Coronary artery (tissue), 2 donors: ENCODE measurements at regions not wholly inside any gene's neighbourhood (a gene's known extent, or its start where the extent isn't known, plus 50 kb on each side); places are given as distances from the start of the nearest gene placed in this dataset.

Source experiments
- DNase-seq: peaks from one replicate; pipeline ENCODE4 v3.0.0-alpha.2; 2017; ENCODE audit warnings: low spot score
- H3K27ac ChIP-seq, 2 donors: fragments of 200-600 bp; sonication (generic); one replicate each; pipeline ENCODE4 v1.5.1; 2016 to 2019
- H3K4me3 ChIP-seq: fragments of 200-600 bp; sonication (generic); 2 replicates; pipeline ENCODE4 v1.5.1; 2016; ENCODE audit warnings: mild to moderate bottlenecking, moderate library complexity
- CTCF ChIP-seq: fragments of 200-600 bp; sonication (generic); IDR thresholded peaks from one replicate; pipeline ENCODE4 v1.5.1; 2019; ENCODE audit warnings: antibody characterized with exemption

DNA sequence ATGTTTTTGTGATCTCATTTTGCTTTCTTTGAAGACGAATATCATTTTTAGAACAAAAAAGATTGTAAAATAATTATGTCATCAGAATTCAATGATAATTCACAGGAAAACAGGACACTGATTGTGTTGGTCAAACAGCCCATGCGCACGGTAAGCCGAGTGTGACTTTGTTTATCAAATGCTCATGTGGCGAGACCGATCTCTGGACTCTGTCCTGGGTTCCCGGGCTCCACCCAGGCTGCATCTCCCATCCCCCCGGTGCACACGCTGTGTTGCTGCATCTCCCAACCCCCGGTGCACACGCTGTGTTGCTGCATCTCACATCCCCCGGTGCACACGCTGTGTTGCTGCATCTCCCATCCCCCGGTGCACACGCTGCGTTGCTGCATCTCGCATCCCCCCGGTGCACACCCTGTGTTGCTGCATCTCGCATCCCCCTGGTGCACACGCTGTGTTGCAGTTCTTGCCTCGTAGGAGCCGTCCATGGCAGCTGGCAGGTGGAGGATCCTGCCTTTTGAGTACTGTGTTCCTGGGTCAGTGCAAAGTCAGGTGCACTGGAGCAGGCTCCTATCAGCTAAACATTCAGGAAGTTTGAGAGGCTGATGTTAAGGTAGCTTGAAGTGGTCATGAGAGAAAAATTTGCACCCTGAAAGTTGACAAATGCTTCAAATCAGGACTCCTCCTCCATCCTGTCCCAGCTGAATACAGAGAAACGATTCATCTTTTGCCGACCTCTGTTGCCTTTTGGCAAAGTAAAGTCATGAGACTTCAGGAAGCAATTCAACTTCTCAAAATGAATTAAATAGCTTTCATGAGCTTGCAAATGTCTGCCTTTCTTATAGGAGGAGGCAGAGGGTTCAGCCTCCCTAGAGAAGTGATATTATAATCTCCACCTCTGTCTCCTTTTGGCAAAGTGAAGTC, 77.1 kb upstream of the FRMD1 start:
- no peak overlapping the region for H3K4me3 ChIP-seq
- DNase-seq = no peak
- TF ChIP-seq CTCF = no peak
- H3K27ac ChIP-seq = no peak overlapping the region

DNA sequence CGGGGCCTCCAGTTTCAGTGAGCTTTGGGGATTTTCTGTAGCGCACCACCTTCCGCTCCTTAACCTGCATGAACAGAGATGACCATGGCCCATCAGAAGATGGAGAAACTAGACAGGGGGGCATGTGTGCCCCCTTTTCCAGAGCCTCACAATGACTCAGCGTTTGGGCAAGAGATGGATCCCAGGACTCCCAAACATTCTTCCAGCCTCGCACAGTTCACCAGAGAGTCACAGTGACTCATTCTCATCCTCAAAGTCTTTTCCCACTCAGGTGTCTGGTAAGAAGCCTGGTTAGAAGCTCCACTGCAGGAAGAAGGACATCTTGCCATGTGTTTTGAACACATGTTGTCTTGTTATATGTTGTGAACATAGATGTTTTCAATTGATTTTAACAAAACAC, 76.2 kb upstream of the FRMD1 start:
- no peak for DNase-seq
- Histone ChIP-seq H3K4me3 (no peak overlapping the region), H3K27ac (no peak overlapping the region)
- TF ChIP-seq CTCF = no peak

GRCh38 chr6:168154263-168154917, 75.4 kb upstream of the FRMD1 start:
- TF ChIP-seq CTCF = no peak
- H3K27ac ChIP-seq = no peak overlapping the region
- no peak overlapping the region for H3K4me3 ChIP-seq
- no peak for DNase-seq

DNA sequence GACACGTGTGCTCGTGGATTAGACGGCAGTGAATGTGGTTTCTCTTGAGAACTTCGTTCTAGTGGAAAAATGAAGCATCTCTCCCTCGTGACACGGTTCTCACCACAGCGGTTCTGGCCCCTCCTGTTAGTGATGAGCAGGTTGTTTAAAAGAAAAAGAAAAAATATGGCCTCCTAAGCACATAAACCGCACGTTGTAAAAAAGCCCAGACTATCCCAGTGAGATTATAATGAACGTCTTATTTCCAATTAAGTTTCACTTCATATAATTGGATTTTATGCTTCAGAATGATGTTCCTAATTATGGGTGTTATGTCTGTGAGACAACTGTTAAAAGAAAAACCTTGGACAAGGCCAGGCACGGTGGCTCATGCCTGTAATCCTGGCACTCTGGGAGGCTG, 74.5 kb upstream of the FRMD1 start:
- Histone ChIP-seq H3K27ac (no peak overlapping the region), H3K4me3 (no peak overlapping the region)
- no peak for TF ChIP-seq CTCF
- DNase-seq = no peak

GRCh38 chr6:168152980-168153379, 74.0 kb upstream of the FRMD1 start:
- H3K27ac ChIP-seq = no peak overlapping the region
- no peak overlapping the region for H3K4me3 ChIP-seq
- TF ChIP-seq CTCF = no peak
- DNase-seq = no peak

DNA sequence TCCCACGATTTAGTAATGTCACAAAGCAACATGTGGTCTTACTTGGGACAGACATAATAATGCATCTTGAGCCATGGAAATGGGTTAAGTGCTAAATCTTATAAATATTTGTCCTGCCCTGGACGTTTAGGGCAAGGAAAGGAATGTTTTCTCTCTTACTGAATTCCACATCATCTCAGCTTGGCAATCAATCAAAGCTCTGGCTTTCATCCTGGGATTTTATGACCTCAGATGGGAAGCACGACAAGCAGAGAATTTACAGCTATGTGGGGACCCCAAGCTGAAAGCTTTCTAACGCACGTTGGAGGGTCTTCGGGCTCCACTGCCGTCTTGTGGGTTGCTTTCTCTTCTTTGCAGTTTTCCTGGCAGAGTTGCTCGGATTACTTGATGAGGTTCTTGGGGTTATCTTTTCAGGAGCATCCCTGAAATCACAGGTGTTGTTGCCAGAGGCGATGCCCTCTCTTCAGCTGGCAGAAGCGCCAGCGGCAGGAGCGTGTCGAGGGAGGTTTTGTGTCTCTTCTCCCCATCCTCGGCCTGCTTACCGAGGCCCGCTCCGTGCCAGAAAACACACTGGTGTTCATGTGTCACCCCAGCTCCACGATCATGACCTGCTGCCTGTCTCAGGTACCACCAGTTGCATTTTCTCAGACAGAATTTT, 73.4 kb upstream of the FRMD1 start:
- no peak for TF ChIP-seq CTCF
- H3K27ac ChIP-seq = no peak overlapping the region

More for the DNA sequence above, 73.4 kb upstream of the FRMD1 start:
- no peak for DNase-seq
- no peak overlapping the region for H3K4me3 ChIP-seq
